Endothelial cell of umbilical vein (primary cell): ENCODE measurements at regions not wholly inside any gene's neighbourhood (a gene's known extent, or its start where the extent isn't known, plus 50 kb on each side); places are given as distances from the start of the nearest gene placed in this dataset.

Experiments
- BruUV-seq: library from RNA; stranded (reverse); fragments of 400-500 nt; replicated peaks from 2 replicates; lab custom pipeline; 2021; lab: Mats Ljungman, UMichigan
- CTCF ChIA-PET: fragments of 300-600, 350-600 bp; sonication (Branson Sonifier 250); formaldehyde crosslinking; loops from one replicate; lab custom pipeline; 2021; ENCODE audit warnings: antibody characterized with exemption, inconsistent platforms; lab: Charles Lee
- POLR2A ChIA-PET: fragments of 300-600, 350-600 bp; sonication (Branson Sonifier 250); formaldehyde crosslinking; loops from one replicate; lab custom pipeline; 2021; ENCODE audit warnings: antibody characterized with exemption, inconsistent platforms; lab: Charles Lee
- DNase-seq: peaks from one replicate; pipeline ENCODE4 v3.0.0-alpha.2; 2011; ENCODE audit warnings: low read depth, low spot score
- FAIRE-seq: peaks from 2 replicates; lab custom pipeline; 2011; peaks lifted over from hg19 to GRCh38; lab: Jason Lieb, UNC
- H2AFZ ChIP-seq: 2 replicates; pipeline ENCODE4 v1.6.0; 2012; ENCODE audit warnings: low read depth, low read length, control low read depth, inconsistent platforms
- H3K27ac ChIP-seq: 2 replicates; pipeline ENCODE4 v1.5.1; 2011; ENCODE audit warnings: low read depth, mild to moderate bottlenecking, control low read depth, low read length, moderate library complexity; ENCODE audit not compliant: insufficient read depth
- H3K27me3 ChIP-seq, 2 experiments: 2 replicates each; pipeline versions ENCODE4 v1.6.0 to v1.6.1; 2011; ENCODE audit warnings: low read length in 2 of 2, mixed read lengths in 1 of 2; ENCODE audit not compliant: control insufficient read depth in 2 of 2, insufficient read depth in 2 of 2
- H3K36me3 ChIP-seq, 2 experiments: 2 replicates in 1 of 2; 3 replicates in 1 of 2; pipeline ENCODE4 v1.5.1; 2011; ENCODE audit warnings: low read length in 2 of 2, mild to moderate bottlenecking in 1 of 2, moderate library complexity in 1 of 2; ENCODE audit not compliant: control insufficient read depth in 2 of 2, insufficient read depth in 2 of 2; ENCODE audit errors: extremely low read depth in 1 of 2
- H3K4me1 ChIP-seq: 3 replicates; pipeline ENCODE4 v1.5.1; 2011; ENCODE audit warnings: mild to moderate bottlenecking, low read length; ENCODE audit not compliant: control insufficient read depth, insufficient read depth; ENCODE audit errors: extremely low read depth
- H3K4me2 ChIP-seq: 2 replicates; pipeline ENCODE4 v1.6.1; 2011; ENCODE audit warnings: low read length, control low read depth, mixed read lengths; ENCODE audit not compliant: insufficient read depth
- H3K4me3 ChIP-seq, 3 experiments: fragments of 200-600 bp in 1 of 3; sonication (generic), shearing (Covaris generic) in 1 of 3; replicated peaks in 1 of 3; 2 replicates each; pipeline ENCODE4 v1.5.1; 2011 to 2016; ENCODE audit warnings: control low read depth in 3 of 3, low read length in 3 of 3, mild to moderate bottlenecking in 2 of 3, inconsistent platforms in 1 of 3, low read depth in 1 of 3, moderate library complexity in 1 of 3; ENCODE audit not compliant: insufficient read depth in 1 of 3
- H3K79me2 ChIP-seq: 2 replicates; pipeline ENCODE4 v1.6.0; 2012; ENCODE audit warnings: low read length, inconsistent platforms; ENCODE audit not compliant: control insufficient read depth, insufficient read depth
- H3K9ac ChIP-seq: replicated peaks from 2 replicates; pipeline ENCODE3; 2011; ENCODE audit warnings: low read length, control low read depth; ENCODE audit not compliant: insufficient read depth; ENCODE audit errors: extremely low read depth
- H3K9me1 ChIP-seq: replicated peaks from 3 replicates; pipeline ENCODE4 v1.6.0; 2011; ENCODE audit warnings: mild to moderate bottlenecking, low read length; ENCODE audit not compliant: control insufficient read depth, insufficient read depth; ENCODE audit errors: extremely low read depth
- H3K9me3 ChIP-seq: replicated peaks from 2 replicates; pipeline ENCODE4 v1.5.1; 2012; ENCODE audit warnings: low read length, inconsistent platforms; ENCODE audit not compliant: control insufficient read depth, insufficient read depth
- H4K20me1 ChIP-seq: replicated peaks from 2 replicates; pipeline ENCODE3; 2011; ENCODE audit warnings: mild to moderate bottlenecking, low read length; ENCODE audit not compliant: control insufficient read depth, insufficient read depth; ENCODE audit errors: extremely low read depth
- CTCF ChIP-seq, 2 donors: IDR thresholded peaks; 1 replicate in 1 of 2; 2 replicates in 1 of 2; pipeline ENCODE4 v1.5.1; 2011; ENCODE audit warnings: low read length in 2 of 2, mild to moderate bottlenecking in 2 of 2, moderate library complexity in 2 of 2, control low read depth in 1 of 2, inconsistent platforms in 1 of 2, low read depth in 1 of 2; ENCODE audit not compliant: insufficient read depth in 1 of 2; ENCODE audit errors: extremely low read depth in 1 of 2
- EZH2 ChIP-seq: IDR thresholded peaks from 2 replicates; pipeline ENCODE4 v1.6.1; 2012; ENCODE audit warnings: borderline replicate concordance, low read depth, mild to moderate bottlenecking, moderate library complexity, low read length, inconsistent platforms; ENCODE audit not compliant: severe bottlenecking
- FOS ChIP-seq: IDR thresholded peaks from 2 replicates; pipeline ENCODE4 v1.6.1; 2011; ENCODE audit warnings: mild to moderate bottlenecking, low read length, moderate library complexity, borderline replicate concordance; ENCODE audit not compliant: insufficient read depth
- GATA2 ChIP-seq: IDR thresholded peaks from 2 replicates; pipeline ENCODE4 v1.7.0; 2011; ENCODE audit warnings: low read depth, mild to moderate bottlenecking, moderate library complexity, mixed read lengths, low read length; ENCODE audit not compliant: insufficient read length, insufficient read depth
- JUN ChIP-seq: IDR thresholded peaks from 2 replicates; pipeline ENCODE4 v1.6.1; 2011; ENCODE audit warnings: borderline replicate concordance, low read depth; ENCODE audit not compliant: insufficient read length, insufficient read depth
- MAX ChIP-seq: IDR thresholded peaks from 2 replicates; pipeline ENCODE4 v1.6.1; 2011; ENCODE audit not compliant: insufficient read depth, insufficient read length
- MYC ChIP-seq: IDR thresholded peaks from one replicate; pipeline ENCODE4 v1.6.1; 2011; ENCODE audit warnings: mild to moderate bottlenecking, low read depth, low read length
- POLR2A ChIP-seq: IDR thresholded peaks from 2 replicates; pipeline ENCODE4 v1.6.1; 2012; ENCODE audit warnings: low read depth, mild to moderate bottlenecking, control low read depth, low read length
- POLR2AphosphoS5 ChIP-seq: IDR thresholded peaks from 2 replicates; pipeline ENCODE4 v1.6.1; 2012; ENCODE audit warnings: low read depth, mild to moderate bottlenecking, control low read depth, low read length, moderate library complexity; ENCODE audit not compliant: insufficient read depth
- dilution Hi-C: fragments of 300-500 bp; cut with MboI; formaldehyde crosslinking; loops from one replicate; pipeline ENCODE4 v1.15.0; 2019; ENCODE audit warnings: low sequenced_read_pairs; ENCODE audit not compliant: extremely low pct_ligation_motif_present
- intact Hi-C: fragments of 100-400 bp; cut with micrococcal nuclease; formaldehyde crosslinking; loops from one replicate; pipeline ENCODE4 v1.10.0; 2022

- Histone ChIP-seq H3K9me3 (no peaks in the 10 kb centered on the region), H3K36me3 (no peaks in the 10 kb centered on the region), H3K4me3 (no peak overlapping the region), H2AFZ (no peak overlapping the region), H3K27me3 (no peaks in the 10 kb centered on the region), H3K9me1 (no peaks in the 10 kb centered on the region), H3K27ac (no peak overlapping the region), H3K79me2 (no peaks in the 10 kb centered on the region), H3K4me1 (no peaks in the 10 kb centered on the region), H3K9ac (no peak overlapping the region), H3K4me2 (no peak overlapping the region), H4K20me1 (no peaks in the 10 kb centered on the region)
- POLR2A ChIA-PET: no interaction called here
- dilution Hi-C loops: no loop called here
- CTCF ChIA-PET: no interaction called here
- DNase-seq (no peak), FAIRE-seq (no peak)
- TF ChIP-seq GATA2 (no peak), FOS (no peak), POLR2A (no peak), CTCF (IDR thresholded peaks at IDR 0.05; ENCODE audit: extremely low read depth in 1 of 2, insufficient read depth in 1 of 2, low read depth in 1 of 2, low read length in 2 of 2) (no peak), EZH2 (no peak), JUN (no peak), MAX (no peak), POLR2AphosphoS5 (no peak), MYC (no peak)
- intact Hi-C loops: no loop called here
- no TSS peak for BruUV-seq
These were observed 83.3 kb upstream of the FOXN3 start for GRCh38 chr14:89500303-89500702.
